Upper lobe of left lung (tissue), 6 donors: ENCODE measurements at regions not wholly inside any gene's neighbourhood (a gene's known extent, or its start where the extent isn't known, plus 50 kb on each side); places are given as distances from the start of the nearest gene placed in this dataset.

ENCODE experiments used
- ATAC-seq, 2 donors: fragments of 200-7000 bp; cut with Tn5 transposase; one replicate each; pipeline ENCODE4 v1.9.1; 2022; ENCODE audit warnings: mild to moderate bottlenecking in 2 of 2, moderate library complexity in 2 of 2; ENCODE audit not compliant: low FRiP score in 2 of 2
- DNase-seq, 2 donors: peaks; one replicate each; pipeline ENCODE4 v3.0.0-alpha.2; 2019 to 2020
- H3K27ac ChIP-seq, 4 donors: fragments of 200-600 bp; sonication (generic); one replicate each; pipeline ENCODE4 v1.5.1; 2016 to 2019
- H3K27me3 ChIP-seq, 4 donors: fragments of 200-600 bp; sonication (generic); one replicate each; pipeline ENCODE4 v1.5.1; 2017 to 2019
- H3K36me3 ChIP-seq, 4 donors: fragments of 200-600 bp; sonication (generic); one replicate each; pipeline ENCODE4 v1.5.1; 2016 to 2019
- H3K4me1 ChIP-seq, 4 donors: fragments of 200-600 bp; sonication (generic); one replicate each; pipeline ENCODE4 v1.5.1; 2018 to 2019
- H3K4me3 ChIP-seq, 4 donors: fragments of 200-600 bp; sonication (generic); one replicate each; pipeline ENCODE4 v1.5.1; 2017 to 2019; ENCODE audit warnings: mild to moderate bottlenecking in 2 of 4, moderate library complexity in 1 of 4
- H3K9me3 ChIP-seq, 4 donors: fragments of 200-600 bp; sonication (generic); one replicate each; pipeline ENCODE4 v1.5.1; 2018 to 2019
- EP300 ChIP-seq, 4 donors: sonication (generic); formaldehyde crosslinking; IDR thresholded peaks; one replicate each; pipeline ENCODE4 v1.5.1; 2017; ENCODE audit warnings: antibody characterized with exemption in 4 of 4, control low read depth in 2 of 4
- POLR2A ChIP-seq, 4 donors: fragments of 450-650 bp; IDR thresholded peaks; one replicate each; pipeline ENCODE4 v1.5.1; 2016 to 2017; ENCODE audit warnings: antibody characterized with exemption in 4 of 4, mild to moderate bottlenecking in 2 of 4
- POLR2AphosphoS5 ChIP-seq, 2 donors: sonication (generic); formaldehyde crosslinking; IDR thresholded peaks; one replicate each; pipeline ENCODE4 v1.5.1; 2017; ENCODE audit warnings: antibody characterized with exemption in 2 of 2
- WGBS, 2 donors: methylation state at CpG; one replicate each; pipeline ENCODE4 v1.1.5; 2017 to 2018; 5-methylcytosine and 5-hydroxymethylcytosine counted together
- TF ChIP-seq, protein P1 (sequence below), 6 experiments: fragments of 450-650 bp in 4 of 6; fragments of 200-600 bp in 2 of 6; sonication (generic) in 2 of 6; IDR thresholded peaks; one replicate each; pipeline ENCODE4 v1.5.1; 2016 to 2019; ENCODE audit warnings: antibody characterized with exemption in 6 of 6
- donor health status: DM: no; HTN: no; CAD: no; lungs with moderate emphysema.
- donor health status: DM: no; HTN: yes; CAD: no; lungs with severe emphysema.

GRCh38 chr19:28831462-28831861, 381.5 kb downstream of the UQCRFS1 start:
- no peak overlapping the region for H3K4me3 ChIP-seq
- DNase-seq = no peak
- no peak overlapping the region for H3K27ac ChIP-seq
- no peaks in the 10 kb centered on the region for H3K36me3 ChIP-seq
- TF ChIP-seq, protein P1, sequence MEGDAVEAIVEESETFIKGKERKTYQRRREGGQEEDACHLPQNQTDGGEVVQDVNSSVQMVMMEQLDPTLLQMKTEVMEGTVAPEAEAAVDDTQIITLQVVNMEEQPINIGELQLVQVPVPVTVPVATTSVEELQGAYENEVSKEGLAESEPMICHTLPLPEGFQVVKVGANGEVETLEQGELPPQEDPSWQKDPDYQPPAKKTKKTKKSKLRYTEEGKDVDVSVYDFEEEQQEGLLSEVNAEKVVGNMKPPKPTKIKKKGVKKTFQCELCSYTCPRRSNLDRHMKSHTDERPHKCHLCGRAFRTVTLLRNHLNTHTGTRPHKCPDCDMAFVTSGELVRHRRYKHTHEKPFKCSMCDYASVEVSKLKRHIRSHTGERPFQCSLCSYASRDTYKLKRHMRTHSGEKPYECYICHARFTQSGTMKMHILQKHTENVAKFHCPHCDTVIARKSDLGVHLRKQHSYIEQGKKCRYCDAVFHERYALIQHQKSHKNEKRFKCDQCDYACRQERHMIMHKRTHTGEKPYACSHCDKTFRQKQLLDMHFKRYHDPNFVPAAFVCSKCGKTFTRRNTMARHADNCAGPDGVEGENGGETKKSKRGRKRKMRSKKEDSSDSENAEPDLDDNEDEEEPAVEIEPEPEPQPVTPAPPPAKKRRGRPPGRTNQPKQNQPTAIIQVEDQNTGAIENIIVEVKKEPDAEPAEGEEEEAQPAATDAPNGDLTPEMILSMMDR (IDR thresholded peaks at IDR 0.05) = no peak
- no peak for ATAC-seq
- 79% methylated on average over 5 of the region's 5 CpGs; no CpG with 5 or more reads in 1 of the 2 donors for WGBS, 2 donors
- no peaks in the 10 kb centered on the region for H3K9me3 ChIP-seq
- H3K4me1 ChIP-seq = no peaks in the 10 kb centered on the region
- no peaks in the 10 kb centered on the region for H3K27me3 ChIP-seq

- Histone ChIP-seq H3K4me1 (no peaks in the 10 kb centered on the region), H3K4me3 (no peak overlapping the region), H3K27ac (no peak overlapping the region), H3K36me3 (no peaks in the 10 kb centered on the region), H3K9me3 (no peaks in the 10 kb centered on the region), H3K27me3 (no peaks in the 10 kb centered on the region)
- TF ChIP-seq, protein P1 (IDR thresholded peaks at IDR 0.05) = no peak
- TF ChIP-seq POLR2AphosphoS5 (IDR thresholded peaks at IDR 0.05) = no peak
- no peak for TF ChIP-seq EP300 (IDR thresholded peaks at IDR 0.05)
- no peak for TF ChIP-seq POLR2A (IDR thresholded peaks at IDR 0.05)
- ATAC-seq (no peak), DNase-seq (no peak)
- 64 to 85% methylated on average over 4 of the region's 4 CpGs for WGBS, 2 donors
These were observed 383.2 kb downstream of the UQCRFS1 start for GRCh38 chr19:28829762-28830161.

DNA sequence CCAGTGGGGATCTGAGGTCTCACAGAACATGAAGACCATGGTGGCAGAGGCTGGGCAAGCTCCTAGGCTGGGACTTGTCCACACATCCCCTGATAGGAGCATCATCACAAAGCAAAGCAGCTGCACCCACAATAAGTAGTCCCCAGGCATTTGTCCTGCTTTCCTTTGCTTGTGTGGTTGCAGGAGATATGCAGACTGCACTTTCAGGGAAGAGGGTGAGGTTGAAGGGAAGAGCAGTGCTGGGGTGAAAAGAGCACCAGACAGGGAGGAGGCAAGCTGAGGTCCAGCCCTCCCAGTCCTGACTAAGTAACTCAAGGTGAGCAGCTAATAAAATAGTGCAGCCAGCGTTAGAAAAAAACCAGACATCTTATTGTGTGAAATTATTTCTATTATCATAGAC, 383.6 kb downstream of the UQCRFS1 start:
- Histone ChIP-seq H3K27me3 (no peaks in the 10 kb centered on the region), H3K27ac (no peak overlapping the region), H3K4me3 (no peak overlapping the region), H3K4me1 (no peaks in the 10 kb centered on the region), H3K36me3 (no peaks in the 10 kb centered on the region), H3K9me3 (no peaks in the 10 kb centered on the region)
- DNase-seq (no peak), ATAC-seq (no peak)
- 85 to 95% methylated on average over 1 of the region's 1 CpG for WGBS, 2 donors
- no peak for TF ChIP-seq EP300 (IDR thresholded peaks at IDR 0.05)
- no peak for TF ChIP-seq POLR2AphosphoS5 (IDR thresholded peaks at IDR 0.05)
- TF ChIP-seq POLR2A (IDR thresholded peaks at IDR 0.05) = no peak
- TF ChIP-seq, protein P1 (IDR thresholded peaks at IDR 0.05) = no peak

GRCh38 chr19:28828276-28828870, 384.6 kb downstream of the UQCRFS1 start:
- Histone ChIP-seq H3K36me3 (no peaks in the 10 kb centered on the region), H3K4me1 (no peaks in the 10 kb centered on the region), H3K4me3 (no peak overlapping the region), H3K9me3 (no peaks in the 10 kb centered on the region), H3K27me3 (no peaks in the 10 kb centered on the region), H3K27ac (no peak overlapping the region)
- TF ChIP-seq, protein P1 (IDR thresholded peaks at IDR 0.05) = no peak
- TF ChIP-seq EP300 (IDR thresholded peaks at IDR 0.05) (no peak), POLR2AphosphoS5 (IDR thresholded peaks at IDR 0.05) (no peak), POLR2A (IDR thresholded peaks at IDR 0.05) (no peak)
- WGBS, 2 donors = 67 to 72% methylated on average over 10 of the region's 10 CpGs
- ATAC-seq (no peak), DNase-seq (no peak)

DNA sequence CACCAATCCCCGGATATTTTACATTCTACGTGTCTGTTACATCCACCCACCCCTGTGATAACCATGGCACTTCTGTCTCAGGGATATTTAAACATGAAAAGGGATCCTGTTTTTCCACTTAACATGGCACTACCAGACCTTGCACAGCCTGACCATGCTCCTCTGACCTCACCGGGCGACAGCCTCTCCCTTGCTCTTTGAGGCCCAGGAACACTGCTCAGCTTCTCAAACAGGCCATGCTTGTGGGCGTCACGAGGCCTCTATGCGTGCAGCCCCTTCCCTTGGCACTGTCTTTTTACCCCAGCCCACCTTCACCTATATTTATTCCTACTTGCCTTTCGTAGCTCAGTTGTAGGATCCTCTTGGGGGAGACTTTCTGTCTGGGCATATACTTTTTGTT, 385.6 kb downstream of the UQCRFS1 start:
- no peak for ATAC-seq
- TF ChIP-seq POLR2A (IDR thresholded peaks at IDR 0.05) = no peak
- TF ChIP-seq POLR2AphosphoS5 (IDR thresholded peaks at IDR 0.05) = no peak
- TF ChIP-seq, protein P1 (IDR thresholded peaks at IDR 0.05) = no peak
- TF ChIP-seq EP300 (IDR thresholded peaks at IDR 0.05) = no peak
- 71 to 80% methylated on average over 8 of the region's 8 CpGs for WGBS, 2 donors

More for the DNA sequence above, 385.6 kb downstream of the UQCRFS1 start:
- DNase-seq = no peak
- no peak overlapping the region for H3K27ac ChIP-seq
- H3K4me1 ChIP-seq = no peaks in the 10 kb centered on the region
- no peaks in the 10 kb centered on the region for H3K36me3 ChIP-seq
- H3K4me3 ChIP-seq = no peak overlapping the region
- no peaks in the 10 kb centered on the region for H3K9me3 ChIP-seq
- no peaks in the 10 kb centered on the region for H3K27me3 ChIP-seq
